NCI-H2227 treated with DMSO at 0.1 percent for 48 hours (cell line): ENCODE measurements at regions not wholly inside any gene's neighbourhood (a gene's known extent, or its start where the extent isn't known, plus 50 kb on each side); places are given as distances from the start of the nearest gene placed in this dataset.

Experiments
- DNase-seq: peaks from one replicate; lab custom pipeline; 2025; lab: John Stamatoyannopoulos, UW

GRCh38 chr12:17809206-17809605 lies 280.8 kb downstream of the RERGL start:
- no peak for DNase-seq

DNA sequence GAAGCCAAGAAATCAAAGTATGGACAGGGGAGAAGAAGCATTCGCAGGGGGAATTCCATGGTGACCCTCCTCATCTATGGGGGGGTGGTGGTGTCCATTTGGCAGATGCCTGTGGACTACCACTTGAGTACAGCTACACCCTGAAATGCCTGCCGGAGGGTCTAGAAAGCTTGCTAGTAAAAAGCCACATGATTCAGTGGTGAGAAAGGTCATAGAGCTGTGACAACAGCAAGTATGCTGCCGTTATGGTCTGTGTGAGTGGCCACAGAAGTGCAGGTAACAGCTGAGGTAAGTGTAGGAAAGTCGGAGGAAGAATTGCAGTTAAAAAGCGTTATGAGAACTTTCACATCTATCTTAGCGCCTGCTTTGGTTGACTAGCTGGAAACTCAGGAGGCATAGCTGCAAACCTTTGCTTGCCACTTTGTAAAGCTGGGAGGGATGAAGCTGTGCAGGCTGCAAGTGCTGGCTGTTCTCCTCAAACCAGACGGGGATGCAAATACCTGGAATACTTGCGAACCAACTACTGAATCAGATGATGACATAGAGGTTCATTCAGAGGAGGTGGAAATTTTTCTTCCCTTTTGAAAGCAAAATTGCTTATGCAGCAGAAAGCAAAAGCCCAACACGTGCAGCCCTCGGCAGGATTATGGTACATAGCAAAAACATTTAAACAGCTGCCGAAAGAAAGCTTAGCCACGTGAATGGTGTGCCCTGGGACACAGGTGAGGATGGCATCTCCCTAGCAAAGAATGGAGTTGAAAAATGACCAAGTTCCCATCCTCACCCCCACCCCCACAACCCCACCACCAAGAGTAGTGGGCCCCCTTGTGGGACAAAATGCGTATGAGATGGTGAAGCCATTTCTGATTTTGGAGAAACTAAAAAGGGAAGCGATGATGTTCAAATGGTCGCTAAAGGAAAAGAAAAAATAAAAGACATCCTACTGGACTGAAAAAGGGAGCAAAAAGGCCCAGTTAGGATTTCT lies 287.0 kb downstream of the RERGL start:
- DNase-seq: no peak

- DNase-seq: no peak
Measured at GRCh38 chr12:17793854-17794253, 296.1 kb downstream of the RERGL start.

GRCh38 chr12:17778242-17778641 lies 311.8 kb downstream of the RERGL start:
- DNase-seq: no peak

DNA sequence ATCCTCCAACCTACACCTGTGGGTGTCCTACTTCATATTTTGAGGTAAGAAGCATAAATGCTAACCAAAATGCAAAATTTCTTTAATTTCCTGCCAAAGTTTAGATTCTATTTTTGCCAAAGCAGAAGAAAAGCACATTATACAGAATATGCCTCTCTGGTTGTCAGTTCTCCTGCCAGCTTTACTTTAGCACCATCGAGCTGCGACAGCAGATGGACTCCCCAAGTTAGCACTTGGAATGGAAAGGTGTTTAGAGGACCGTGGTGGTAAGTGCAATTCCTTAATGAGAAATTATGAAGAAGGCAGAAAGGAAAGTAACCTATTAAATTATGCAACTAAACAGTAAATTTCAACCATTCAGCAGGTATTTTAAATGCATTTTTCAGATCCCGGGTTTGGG lies 326.6 kb downstream of the RERGL start:
- no peak for DNase-seq

GRCh38 chr12:17759982-17760381 lies 330.0 kb downstream of the RERGL start:
- DNase-seq: no peak
